Endothelial cell of umbilical vein (primary cell): ENCODE measurements at regions not wholly inside any gene's neighbourhood (a gene's known extent, or its start where the extent isn't known, plus 50 kb on each side); places are given as distances from the start of the nearest gene placed in this dataset.

Experiments
- BruUV-seq: library from RNA; stranded (reverse); fragments of 400-500 nt; replicated peaks from 2 replicates; lab custom pipeline; 2021; lab: Mats Ljungman, UMichigan
- CTCF ChIA-PET: fragments of 300-600, 350-600 bp; sonication (Branson Sonifier 250); formaldehyde crosslinking; loops from one replicate; lab custom pipeline; 2021; ENCODE audit warnings: antibody characterized with exemption, inconsistent platforms; lab: Charles Lee
- POLR2A ChIA-PET: fragments of 300-600, 350-600 bp; sonication (Branson Sonifier 250); formaldehyde crosslinking; loops from one replicate; lab custom pipeline; 2021; ENCODE audit warnings: antibody characterized with exemption, inconsistent platforms; lab: Charles Lee
- DNase-seq: peaks from one replicate; pipeline ENCODE4 v3.0.0-alpha.2; 2011; ENCODE audit warnings: low read depth, low spot score
- FAIRE-seq: peaks from 2 replicates; lab custom pipeline; 2011; peaks lifted over from hg19 to GRCh38; lab: Jason Lieb, UNC
- H2AFZ ChIP-seq: 2 replicates; pipeline ENCODE4 v1.6.0; 2012; ENCODE audit warnings: low read depth, low read length, control low read depth, inconsistent platforms
- H3K27ac ChIP-seq: 2 replicates; pipeline ENCODE4 v1.5.1; 2011; ENCODE audit warnings: low read depth, mild to moderate bottlenecking, control low read depth, low read length, moderate library complexity; ENCODE audit not compliant: insufficient read depth
- H3K27me3 ChIP-seq, 2 experiments: 2 replicates each; pipeline versions ENCODE4 v1.6.0 to v1.6.1; 2011; ENCODE audit warnings: low read length in 2 of 2, mixed read lengths in 1 of 2; ENCODE audit not compliant: control insufficient read depth in 2 of 2, insufficient read depth in 2 of 2
- H3K36me3 ChIP-seq, 2 experiments: 2 replicates in 1 of 2; 3 replicates in 1 of 2; pipeline ENCODE4 v1.5.1; 2011; ENCODE audit warnings: low read length in 2 of 2, mild to moderate bottlenecking in 1 of 2, moderate library complexity in 1 of 2; ENCODE audit not compliant: control insufficient read depth in 2 of 2, insufficient read depth in 2 of 2; ENCODE audit errors: extremely low read depth in 1 of 2
- H3K4me1 ChIP-seq: 3 replicates; pipeline ENCODE4 v1.5.1; 2011; ENCODE audit warnings: mild to moderate bottlenecking, low read length; ENCODE audit not compliant: control insufficient read depth, insufficient read depth; ENCODE audit errors: extremely low read depth
- H3K4me2 ChIP-seq: 2 replicates; pipeline ENCODE4 v1.6.1; 2011; ENCODE audit warnings: low read length, control low read depth, mixed read lengths; ENCODE audit not compliant: insufficient read depth
- H3K4me3 ChIP-seq, 3 experiments: fragments of 200-600 bp in 1 of 3; sonication (generic), shearing (Covaris generic) in 1 of 3; replicated peaks in 1 of 3; 2 replicates each; pipeline ENCODE4 v1.5.1; 2011 to 2016; ENCODE audit warnings: control low read depth in 3 of 3, low read length in 3 of 3, mild to moderate bottlenecking in 2 of 3, inconsistent platforms in 1 of 3, low read depth in 1 of 3, moderate library complexity in 1 of 3; ENCODE audit not compliant: insufficient read depth in 1 of 3
- H3K79me2 ChIP-seq: 2 replicates; pipeline ENCODE4 v1.6.0; 2012; ENCODE audit warnings: low read length, inconsistent platforms; ENCODE audit not compliant: control insufficient read depth, insufficient read depth
- H3K9ac ChIP-seq: replicated peaks from 2 replicates; pipeline ENCODE3; 2011; ENCODE audit warnings: low read length, control low read depth; ENCODE audit not compliant: insufficient read depth; ENCODE audit errors: extremely low read depth
- H3K9me1 ChIP-seq: replicated peaks from 3 replicates; pipeline ENCODE4 v1.6.0; 2011; ENCODE audit warnings: mild to moderate bottlenecking, low read length; ENCODE audit not compliant: control insufficient read depth, insufficient read depth; ENCODE audit errors: extremely low read depth
- H3K9me3 ChIP-seq: replicated peaks from 2 replicates; pipeline ENCODE4 v1.5.1; 2012; ENCODE audit warnings: low read length, inconsistent platforms; ENCODE audit not compliant: control insufficient read depth, insufficient read depth
- H4K20me1 ChIP-seq: replicated peaks from 2 replicates; pipeline ENCODE3; 2011; ENCODE audit warnings: mild to moderate bottlenecking, low read length; ENCODE audit not compliant: control insufficient read depth, insufficient read depth; ENCODE audit errors: extremely low read depth
- CTCF ChIP-seq, 2 donors: IDR thresholded peaks; 1 replicate in 1 of 2; 2 replicates in 1 of 2; pipeline ENCODE4 v1.5.1; 2011; ENCODE audit warnings: low read length in 2 of 2, mild to moderate bottlenecking in 2 of 2, moderate library complexity in 2 of 2, control low read depth in 1 of 2, inconsistent platforms in 1 of 2, low read depth in 1 of 2; ENCODE audit not compliant: insufficient read depth in 1 of 2; ENCODE audit errors: extremely low read depth in 1 of 2
- EZH2 ChIP-seq: IDR thresholded peaks from 2 replicates; pipeline ENCODE4 v1.6.1; 2012; ENCODE audit warnings: borderline replicate concordance, low read depth, mild to moderate bottlenecking, moderate library complexity, low read length, inconsistent platforms; ENCODE audit not compliant: severe bottlenecking
- FOS ChIP-seq: IDR thresholded peaks from 2 replicates; pipeline ENCODE4 v1.6.1; 2011; ENCODE audit warnings: mild to moderate bottlenecking, low read length, moderate library complexity, borderline replicate concordance; ENCODE audit not compliant: insufficient read depth
- GATA2 ChIP-seq: IDR thresholded peaks from 2 replicates; pipeline ENCODE4 v1.7.0; 2011; ENCODE audit warnings: low read depth, mild to moderate bottlenecking, moderate library complexity, mixed read lengths, low read length; ENCODE audit not compliant: insufficient read length, insufficient read depth
- JUN ChIP-seq: IDR thresholded peaks from 2 replicates; pipeline ENCODE4 v1.6.1; 2011; ENCODE audit warnings: borderline replicate concordance, low read depth; ENCODE audit not compliant: insufficient read length, insufficient read depth
- MAX ChIP-seq: IDR thresholded peaks from 2 replicates; pipeline ENCODE4 v1.6.1; 2011; ENCODE audit not compliant: insufficient read depth, insufficient read length
- MYC ChIP-seq: IDR thresholded peaks from one replicate; pipeline ENCODE4 v1.6.1; 2011; ENCODE audit warnings: mild to moderate bottlenecking, low read depth, low read length
- POLR2A ChIP-seq: IDR thresholded peaks from 2 replicates; pipeline ENCODE4 v1.6.1; 2012; ENCODE audit warnings: low read depth, mild to moderate bottlenecking, control low read depth, low read length
- POLR2AphosphoS5 ChIP-seq: IDR thresholded peaks from 2 replicates; pipeline ENCODE4 v1.6.1; 2012; ENCODE audit warnings: low read depth, mild to moderate bottlenecking, control low read depth, low read length, moderate library complexity; ENCODE audit not compliant: insufficient read depth
- dilution Hi-C: fragments of 300-500 bp; cut with MboI; formaldehyde crosslinking; loops from one replicate; pipeline ENCODE4 v1.15.0; 2019; ENCODE audit warnings: low sequenced_read_pairs; ENCODE audit not compliant: extremely low pct_ligation_motif_present
- intact Hi-C: fragments of 100-400 bp; cut with micrococcal nuclease; formaldehyde crosslinking; loops from one replicate; pipeline ENCODE4 v1.10.0; 2022

DNA sequence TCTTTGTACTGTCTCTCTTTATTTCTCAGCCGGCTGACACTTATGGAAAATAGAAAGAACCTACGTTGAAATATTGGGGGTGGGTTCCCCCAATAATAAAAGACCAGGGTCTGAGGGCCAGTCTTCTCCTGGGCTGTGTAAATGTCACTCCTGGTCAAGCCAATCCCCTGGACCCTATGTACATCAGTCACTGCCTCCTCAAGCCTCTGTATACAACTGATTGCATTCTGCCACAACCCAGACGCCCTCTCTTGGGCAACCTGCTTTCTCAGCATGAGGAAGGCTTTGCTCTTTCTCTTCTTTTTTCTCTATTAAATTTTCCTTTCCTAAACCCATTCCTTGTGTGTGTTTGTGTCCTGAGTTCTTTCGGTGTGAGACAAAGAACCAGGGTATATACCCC is 84.1 kb upstream of the SERBP1 start:
- dilution Hi-C loops (no loop called here), intact Hi-C loops (no loop called here)
- Histone ChIP-seq H3K27me3 (peaks cover 0 to 4% of the 10 kb centered on the region in 2 experiments), H4K20me1 (no peaks in the 10 kb centered on the region), H3K4me1 (no peaks in the 10 kb centered on the region), H2AFZ (no peak overlapping the region), H3K4me2 (no peak overlapping the region), H3K4me3 (no peak overlapping the region), H3K9me1 (no peaks in the 10 kb centered on the region), H3K36me3 (no peaks in the 10 kb centered on the region), H3K27ac (no peak overlapping the region), H3K79me2 (no peaks in the 10 kb centered on the region), H3K9me3 (peaks cover 2% of the 10 kb centered on the region), H3K9ac (no peak overlapping the region)
- BruUV-seq = no TSS peak
- TF ChIP-seq EZH2 = no peak
- TF ChIP-seq CTCF (IDR thresholded peaks at IDR 0.05; ENCODE audit: extremely low read depth in 1 of 2, insufficient read depth in 1 of 2, low read depth in 1 of 2, low read length in 2 of 2) = no peak
- TF ChIP-seq MAX = no peak
- TF ChIP-seq POLR2AphosphoS5 = no peak
- no peak for TF ChIP-seq MYC
- no peak for TF ChIP-seq JUN
- TF ChIP-seq POLR2A = no peak
- TF ChIP-seq GATA2 = no peak
- TF ChIP-seq FOS = no peak
- ChIA-PET CTCF (interaction anchor here (0.6 kb wide), 1 partner anchor 280 kb away, joined by 3 read pairs; no protein-coding TSS in a partner anchor), POLR2A (no interaction called here)
- DNase-seq (no peak), FAIRE-seq (no peak)
